GM18951 (cell line): ENCODE measurements at regions not wholly inside any gene's neighbourhood (a gene's known extent, or its start where the extent isn't known, plus 50 kb on each side); places are given as distances from the start of the nearest gene placed in this dataset.
"Not testable (repeated sequence)": the region's sequence is repeated elsewhere in the genome, so short reads cannot be mapped to it uniquely, and the experiment has no call there.

ENCODE experiments used
- POLR2A ChIP-seq: IDR thresholded peaks from 4 replicates; pipeline ENCODE4 v1.6.1; 2011; ENCODE audit warnings: mild to moderate bottlenecking; ENCODE audit not compliant: insufficient read length, insufficient read depth; ENCODE audit errors: extremely low read depth
- in situ Hi-C: fragments of 300-500 bp; cut with MboI; formaldehyde crosslinking; loops from one replicate; pipeline ENCODE4 v1.12.0; 2022; ENCODE audit warnings: low sequenced_read_pairs, mixed read lengths, inconsistent platforms; ENCODE audit not compliant: unreplicated experiment

DNA sequence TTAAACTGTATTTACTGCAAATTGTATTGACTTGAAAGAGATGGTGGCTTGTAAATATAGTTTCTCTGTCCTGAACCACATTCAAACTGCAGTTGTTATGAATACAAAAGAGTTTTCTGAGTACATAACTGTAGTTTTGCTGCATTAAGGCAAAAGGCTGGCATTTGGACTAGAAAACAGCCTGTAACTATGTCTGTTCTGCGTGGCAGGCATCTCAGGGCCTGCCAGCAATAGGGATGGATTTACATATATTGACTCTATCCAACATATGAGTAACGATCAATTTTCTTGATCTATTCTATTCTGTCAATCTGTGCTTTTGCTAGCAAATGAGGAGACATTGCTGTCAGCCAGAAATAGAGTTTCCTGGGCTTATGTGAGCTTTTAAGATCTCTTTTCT lies 174.6 kb downstream of the TMEM26 start:
- TF ChIP-seq POLR2A: no peak
- in situ Hi-C loops: loop anchor here (25.0 kb wide), 1 partner anchor 466 kb away; no protein-coding TSS in a partner anchor

GRCh38 chr10:61272781-61273180 lies 180.4 kb downstream of the TMEM26 start:
- TF ChIP-seq POLR2A: no peak
- in situ Hi-C loops: no loop called here

GRCh38 chr10:61271127-61271780 lies 181.9 kb downstream of the TMEM26 start:
- in situ Hi-C loops: no loop called here
- TF ChIP-seq POLR2A: no peak

DNA sequence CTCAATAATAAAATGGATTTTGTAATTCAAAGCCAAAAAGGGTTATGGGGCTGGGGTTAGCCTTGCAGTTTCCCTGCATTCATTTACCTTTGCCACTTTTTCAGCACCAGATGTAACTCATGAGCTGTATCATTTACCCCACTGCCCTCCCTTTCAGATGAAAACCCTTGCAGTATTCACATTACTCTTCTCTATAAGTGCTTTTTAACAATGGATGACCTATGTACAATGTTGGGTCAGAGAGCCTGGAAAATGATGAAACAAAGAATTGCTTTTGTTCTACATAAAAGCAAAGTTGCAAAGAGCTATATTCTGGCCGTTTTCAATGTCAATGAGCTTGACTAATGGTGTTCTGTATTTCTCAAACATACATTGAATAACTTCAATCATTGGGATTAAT lies 189.7 kb downstream of the TMEM26 start:
- in situ Hi-C loops: no loop called here
- no peak for TF ChIP-seq POLR2A

DNA sequence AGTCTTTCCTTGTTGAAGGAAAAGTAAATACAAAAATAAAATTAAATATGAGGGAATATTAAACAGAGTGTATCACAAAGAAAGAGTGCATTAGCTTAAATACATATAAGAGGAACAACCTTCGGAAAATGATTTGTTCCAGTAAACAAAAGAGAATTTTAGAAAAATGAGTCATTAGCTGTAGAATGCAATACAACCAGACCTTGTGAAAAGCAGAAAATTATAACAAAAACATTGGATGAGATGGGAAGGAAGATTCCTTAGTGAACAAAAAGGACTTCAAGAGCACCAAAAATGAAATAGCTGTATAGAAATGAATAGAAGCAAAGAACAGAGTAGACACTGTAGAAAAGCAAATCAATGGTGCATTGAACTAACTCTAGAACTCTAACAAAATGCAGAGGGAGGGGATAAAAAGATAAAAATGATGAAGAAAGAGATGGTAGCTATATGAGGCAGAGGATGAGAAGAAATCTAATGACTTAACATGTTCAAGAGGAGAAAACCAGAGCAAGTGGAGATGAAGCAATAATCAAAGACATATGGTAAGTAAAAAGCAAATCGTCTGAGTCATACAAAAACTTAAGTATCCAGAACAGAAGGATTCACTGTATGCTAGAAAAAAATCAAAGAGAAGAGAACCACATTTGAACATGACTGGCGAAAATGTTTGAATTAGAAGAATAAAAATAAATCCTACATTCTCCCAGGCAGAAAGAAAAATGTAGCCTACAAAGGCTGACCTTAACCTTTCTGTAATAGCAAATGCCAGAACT lies 190.5 kb downstream of the TMEM26 start:
- TF ChIP-seq POLR2A: no peak
- in situ Hi-C loops: no loop called here

- no peak for TF ChIP-seq POLR2A
- in situ Hi-C loops: no loop called here
These were observed 195.2 kb downstream of the TMEM26 start for GRCh38 chr10:61257956-61258496.

GRCh38 chr10:61257136-61257535 lies 196.0 kb downstream of the TMEM26 start:
- no peak for TF ChIP-seq POLR2A
- in situ Hi-C loops: no loop called here

- in situ Hi-C loops: not testable (repeated sequence)
These were observed 200.9 kb downstream of the TMEM26 start for GRCh38 chr10:61252326-61252725.

- in situ Hi-C loops: no loop called here
- no peak for TF ChIP-seq POLR2A
These were observed 202.1 kb downstream of the TMEM26 start for GRCh38 chr10:61251089-61251488.

- in situ Hi-C loops: no loop called here
- TF ChIP-seq POLR2A: no peak
These were observed 203.1 kb downstream of the TMEM26 start for GRCh38 chr10:61250131-61250530.

- TF ChIP-seq POLR2A: no peak
- in situ Hi-C loops: no loop called here
These were observed 205.2 kb downstream of the TMEM26 start for GRCh38 chr10:61248013-61248412.

GRCh38 chr10:61244261-61244775 lies 208.9 kb downstream of the TMEM26 start:
- in situ Hi-C loops: no loop called here
- no peak for TF ChIP-seq POLR2A

DNA sequence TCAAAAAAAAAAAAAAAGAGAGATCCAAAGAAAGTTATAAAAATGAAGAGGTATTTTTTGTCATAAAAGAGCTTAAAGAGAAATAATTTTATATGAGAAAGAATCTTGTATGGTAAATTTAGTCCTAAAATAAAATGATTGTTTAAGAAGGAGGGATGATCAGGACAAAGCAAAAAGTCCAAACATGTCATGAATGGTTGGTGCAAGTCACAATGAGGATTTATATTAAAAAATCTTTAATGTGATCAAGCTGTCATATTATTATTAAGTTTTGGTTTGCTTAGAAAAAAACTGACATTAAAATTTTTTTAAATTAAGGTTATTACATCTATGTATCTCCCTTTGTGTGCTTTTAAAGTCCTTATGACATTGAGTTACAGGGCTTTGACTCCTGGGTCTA lies 220.4 kb downstream of the TMEM26 start:
- in situ Hi-C loops: no loop called here
- no peak for TF ChIP-seq POLR2A

DNA sequence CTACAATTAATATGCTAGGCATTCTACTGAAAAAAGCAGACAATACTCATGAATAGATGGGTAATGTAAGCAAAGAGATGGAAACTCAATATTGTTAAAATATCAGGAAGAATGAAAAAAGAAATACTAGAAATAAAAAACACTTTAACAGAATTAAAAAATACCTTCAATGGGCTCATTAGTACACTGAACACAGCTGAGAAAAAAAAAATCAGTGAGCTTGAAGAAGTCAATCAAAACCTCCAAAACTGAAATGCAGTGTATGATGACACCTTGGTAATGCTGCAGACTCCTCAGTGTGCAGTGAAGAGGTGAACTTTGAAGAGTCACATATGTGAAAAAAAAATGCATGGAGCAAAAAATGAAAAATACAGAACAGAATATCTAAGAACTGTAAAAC lies 227.2 kb downstream of the TMEM26 start:
- no peak for TF ChIP-seq POLR2A
- in situ Hi-C loops: no loop called here
